IPS DF 6.9 (cell line): ENCODE measurements at regions not wholly inside any gene's neighbourhood (a gene's known extent, or its start where the extent isn't known, plus 50 kb on each side); places are given as distances from the start of the nearest gene placed in this dataset.

Experiments used
- DNase-seq: peaks from one replicate; pipeline ENCODE4 v3.0.0-alpha.2; 2013; ENCODE audit warnings: low read depth, low spot score
- H3K27ac ChIP-seq: one replicate; pipeline ENCODE4 v1.5.1; 2013; ENCODE audit warnings: low read length, control low read depth
- H3K27me3 ChIP-seq: 2 replicates; pipeline ENCODE4 v1.6.1; 2013; ENCODE audit warnings: mild to moderate bottlenecking, low read length; ENCODE audit not compliant: control insufficient read depth, insufficient read depth
- H3K36me3 ChIP-seq: 2 replicates; pipeline ENCODE4 v1.6.1; 2013; ENCODE audit warnings: low read length; ENCODE audit not compliant: control insufficient read depth, insufficient read depth
- H3K4me1 ChIP-seq: 2 replicates; pipeline ENCODE4 v1.6.1; 2013; ENCODE audit warnings: low read length; ENCODE audit not compliant: control insufficient read depth, insufficient read depth
- H3K4me3 ChIP-seq: 2 replicates; pipeline ENCODE4 v1.5.1; 2013; ENCODE audit warnings: mild to moderate bottlenecking, low read length
- H3K9me3 ChIP-seq: 2 replicates; pipeline ENCODE4 v1.6.1; 2013; ENCODE audit warnings: low read length, inconsistent platforms; ENCODE audit not compliant: control insufficient read depth, insufficient read depth
- WGBS: extraction: QIAGEN DNeasy Blood & Tissue Kit; methylation state at CpG from one replicate; pipeline ENCODE4 v1.1.7; 2013; ENCODE audit warnings: mixed read lengths, missing lambda C conversion rate; ENCODE audit not compliant: insufficient read length, insufficient coverage; 5-methylcytosine and 5-hydroxymethylcytosine counted together

- no peaks in the 10 kb centered on the region for H3K36me3 ChIP-seq
- no peaks in the 10 kb centered on the region for H3K4me1 ChIP-seq
- no peak overlapping the region for H3K4me3 ChIP-seq
- H3K27me3 ChIP-seq = no peaks in the 10 kb centered on the region
- H3K9me3 ChIP-seq = no peaks in the 10 kb centered on the region
- no peak for DNase-seq
- H3K27ac ChIP-seq = no peak overlapping the region
These were observed 83.1 kb upstream of the RASGRP1 start for GRCh38 chr15:38647683-38648082.

GRCh38 chr15:38648121-38648843, 83.7 kb upstream of the RASGRP1 start:
- Histone ChIP-seq H3K27ac (no peak overlapping the region), H3K36me3 (no peaks in the 10 kb centered on the region), H3K4me3 (no peak overlapping the region), H3K27me3 (no peaks in the 10 kb centered on the region), H3K9me3 (no peaks in the 10 kb centered on the region), H3K4me1 (no peaks in the 10 kb centered on the region)
- no CpG with 5 or more reads among the region's 10 CpGs for WGBS
- no peak for DNase-seq

- Histone ChIP-seq H3K4me3 (no peak overlapping the region), H3K9me3 (no peaks in the 10 kb centered on the region), H3K27ac (no peak overlapping the region), H3K27me3 (no peaks in the 10 kb centered on the region), H3K36me3 (no peaks in the 10 kb centered on the region), H3K4me1 (no peaks in the 10 kb centered on the region)
- no peak for DNase-seq
These were observed 85.8 kb upstream of the RASGRP1 start for GRCh38 chr15:38650384-38650783.

- H3K4me3 ChIP-seq = no peak overlapping the region
- WGBS = no CpG with 5 or more reads among the region's 1 CpG
- H3K27ac ChIP-seq = no peak overlapping the region
- no peak for DNase-seq
- H3K9me3 ChIP-seq = no peaks in the 10 kb centered on the region
- no peaks in the 10 kb centered on the region for H3K4me1 ChIP-seq
- no peaks in the 10 kb centered on the region for H3K36me3 ChIP-seq
- H3K27me3 ChIP-seq = no peaks in the 10 kb centered on the region
These were observed 86.3 kb upstream of the RASGRP1 start for GRCh38 chr15:38650936-38651327.

- no peak overlapping the region for H3K4me3 ChIP-seq
- H3K36me3 ChIP-seq = no peaks in the 10 kb centered on the region
- H3K27me3 ChIP-seq = no peaks in the 10 kb centered on the region
- no CpG with 5 or more reads among the region's 11 CpGs for WGBS
- no peaks in the 10 kb centered on the region for H3K4me1 ChIP-seq
- H3K9me3 ChIP-seq = no peaks in the 10 kb centered on the region
- no peak for DNase-seq
- H3K27ac ChIP-seq = no peak overlapping the region
These were observed 86.9 kb upstream of the RASGRP1 start for GRCh38 chr15:38651328-38652038.

- Histone ChIP-seq H3K27ac (no peak overlapping the region), H3K36me3 (no peaks in the 10 kb centered on the region)
These were observed 87.7 kb upstream of the RASGRP1 start for GRCh38 chr15:38652183-38652794.

GRCh38 chr15:38652998-38653397, 88.4 kb upstream of the RASGRP1 start:
- Histone ChIP-seq H3K4me1 (no peaks in the 10 kb centered on the region), H3K27me3 (no peaks in the 10 kb centered on the region), H3K36me3 (no peaks in the 10 kb centered on the region), H3K27ac (no peak overlapping the region), H3K9me3 (no peaks in the 10 kb centered on the region), H3K4me3 (no peak overlapping the region)
- DNase-seq = no peak
- WGBS = no CpG with 5 or more reads among the region's 6 CpGs

More at GRCh38 chr15:38652183-38652794, 87.7 kb upstream of the RASGRP1 start:
- no peak overlapping the region for H3K4me3 ChIP-seq
- no peak for DNase-seq
- H3K27me3 ChIP-seq = no peaks in the 10 kb centered on the region
- H3K4me1 ChIP-seq = no peaks in the 10 kb centered on the region
- no CpG with 5 or more reads among the region's 5 CpGs for WGBS
- no peaks in the 10 kb centered on the region for H3K9me3 ChIP-seq

GRCh38 chr15:38658431-38658830, 93.8 kb upstream of the RASGRP1 start:
- no peaks in the 10 kb centered on the region for H3K36me3 ChIP-seq
- no peaks in the 10 kb centered on the region for H3K9me3 ChIP-seq
- DNase-seq = no peak
- no CpG with 5 or more reads among the region's 5 CpGs for WGBS
- H3K4me3 ChIP-seq = no peak overlapping the region
- no peaks in the 10 kb centered on the region for H3K4me1 ChIP-seq
- no peaks in the 10 kb centered on the region for H3K27me3 ChIP-seq
- no peak overlapping the region for H3K27ac ChIP-seq

- DNase-seq = no peak
- H3K27ac ChIP-seq = no peak overlapping the region
- H3K4me3 ChIP-seq = no peak overlapping the region
- no CpG with 5 or more reads among the region's 1 CpG for WGBS
- no peaks in the 10 kb centered on the region for H3K9me3 ChIP-seq
- H3K4me1 ChIP-seq = no peaks in the 10 kb centered on the region
- H3K27me3 ChIP-seq = no peaks in the 10 kb centered on the region
- H3K36me3 ChIP-seq = no peaks in the 10 kb centered on the region
These were observed 96.1 kb upstream of the RASGRP1 start for GRCh38 chr15:38660738-38661137.

GRCh38 chr15:38662033-38662802, 97.6 kb upstream of the RASGRP1 start:
- Histone ChIP-seq H3K4me3 (no peak overlapping the region), H3K36me3 (no peaks in the 10 kb centered on the region), H3K27ac (no peak overlapping the region), H3K9me3 (no peaks in the 10 kb centered on the region), H3K4me1 (no peaks in the 10 kb centered on the region), H3K27me3 (no peaks in the 10 kb centered on the region)
- no CpG with 5 or more reads among the region's 5 CpGs for WGBS
- no peak for DNase-seq
